Keratinocyte (primary cell): ENCODE measurements at regions not wholly inside any gene's neighbourhood (a gene's known extent, or its start where the extent isn't known, plus 50 kb on each side); places are given as distances from the start of the nearest gene placed in this dataset.

Experiments
- EZH2 ChIP-seq: IDR thresholded peaks from one replicate; pipeline ENCODE4 v1.6.1; 2012; ENCODE audit warnings: inconsistent platforms, mild to moderate bottlenecking, low read length, moderate library complexity
- TF ChIP-seq, protein P1 (sequence below), 3 experiments: IDR thresholded peaks in 1 of 3; conservative IDR thresholded peaks in 1 of 3; optimal IDR thresholded peaks in 1 of 3; 2 replicates in 2 of 3; 3 replicates in 1 of 3; pipeline versions ENCODE3 to v1.5.1; 2011; ENCODE audit warnings: low read length in 3 of 3, mild to moderate bottlenecking in 3 of 3, moderate library complexity in 2 of 3, control low read depth in 1 of 3, inconsistent platforms in 1 of 3; ENCODE audit not compliant: insufficient read depth in 2 of 3; ENCODE audit errors: extremely low read depth in 1 of 3

- TF ChIP-seq, protein P1, sequence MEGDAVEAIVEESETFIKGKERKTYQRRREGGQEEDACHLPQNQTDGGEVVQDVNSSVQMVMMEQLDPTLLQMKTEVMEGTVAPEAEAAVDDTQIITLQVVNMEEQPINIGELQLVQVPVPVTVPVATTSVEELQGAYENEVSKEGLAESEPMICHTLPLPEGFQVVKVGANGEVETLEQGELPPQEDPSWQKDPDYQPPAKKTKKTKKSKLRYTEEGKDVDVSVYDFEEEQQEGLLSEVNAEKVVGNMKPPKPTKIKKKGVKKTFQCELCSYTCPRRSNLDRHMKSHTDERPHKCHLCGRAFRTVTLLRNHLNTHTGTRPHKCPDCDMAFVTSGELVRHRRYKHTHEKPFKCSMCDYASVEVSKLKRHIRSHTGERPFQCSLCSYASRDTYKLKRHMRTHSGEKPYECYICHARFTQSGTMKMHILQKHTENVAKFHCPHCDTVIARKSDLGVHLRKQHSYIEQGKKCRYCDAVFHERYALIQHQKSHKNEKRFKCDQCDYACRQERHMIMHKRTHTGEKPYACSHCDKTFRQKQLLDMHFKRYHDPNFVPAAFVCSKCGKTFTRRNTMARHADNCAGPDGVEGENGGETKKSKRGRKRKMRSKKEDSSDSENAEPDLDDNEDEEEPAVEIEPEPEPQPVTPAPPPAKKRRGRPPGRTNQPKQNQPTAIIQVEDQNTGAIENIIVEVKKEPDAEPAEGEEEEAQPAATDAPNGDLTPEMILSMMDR (optimal IDR thresholded peaks at IDR 0.05 in 1 of 3, IDR thresholded peaks at IDR 0.05 in 1 of 3, conservative IDR thresholded peaks at IDR 0.05 in 1 of 3; ENCODE audit: extremely low read depth in 1 of 3, insufficient read depth in 2 of 3, low read length in 3 of 3): no peak
- TF ChIP-seq EZH2: no peak
Observed at GRCh38 chr11:70595452-70595851, 197.1 kb downstream of the CTTN start.
